ENCODE measurements at regions not wholly inside any gene's neighbourhood (a gene's known extent, or its start where the extent isn't known, plus 50 kb on each side); places are given as distances from the start of the nearest gene placed in this dataset.
"Not testable (repeated sequence)": the region's sequence is repeated elsewhere in the genome, so short reads cannot be mapped to it uniquely, and the experiment has no call there.

- no peaks in the 10 kb centered on the region for H3K27me3 Mint-ChIP-seq (ENCODE audit: low read depth)
- H3K27ac Mint-ChIP-seq, result no peak overlapping the region
- DNase-seq (ENCODE audit: low spot score), result no peak
- H3K9me3 Mint-ChIP-seq, result no peaks in the 10 kb centered on the region
- no peaks in the 10 kb centered on the region for H3K36me3 Mint-ChIP-seq (ENCODE audit: low read depth)
- no peaks in the 10 kb centered on the region for H3K4me1 Mint-ChIP-seq (ENCODE audit: low read depth)
- H3K4me3 Mint-ChIP-seq, result no peak overlapping the region
Measured at GRCh38 chr16:26970292-26970691, 96.4 kb upstream of the C16orf82 start.

GRCh38 chr16:26976873-26977272 is 89.9 kb upstream of the C16orf82 start:
- Mint-ChIP-seq H3K9me3 (no peaks in the 10 kb centered on the region), H3K27ac (no peak overlapping the region), H3K36me3 (ENCODE audit: low read depth) (no peaks in the 10 kb centered on the region), H3K4me1 (ENCODE audit: low read depth) (no peaks in the 10 kb centered on the region), H3K27me3 (ENCODE audit: low read depth) (no peaks in the 10 kb centered on the region), H3K4me3 (no peak overlapping the region)
- no peak for DNase-seq (ENCODE audit: low spot score)

GRCh38 chr16:26981266-26981938 is 85.3 kb upstream of the C16orf82 start:
- H3K27me3 Mint-ChIP-seq (ENCODE audit: low read depth), result peaks cover 2% of the 10 kb centered on the region
- H3K36me3 Mint-ChIP-seq (ENCODE audit: low read depth), result no peaks in the 10 kb centered on the region
- H3K9me3 Mint-ChIP-seq, result no peaks in the 10 kb centered on the region
- H3K4me3 Mint-ChIP-seq, result no peak overlapping the region
- no peaks in the 10 kb centered on the region for H3K4me1 Mint-ChIP-seq (ENCODE audit: low read depth)
- DNase-seq (ENCODE audit: low spot score), result no peak
- H3K27ac Mint-ChIP-seq, result no peak overlapping the region

- Mint-ChIP-seq H3K9me3 (no peaks in the 10 kb centered on the region), H3K4me3 (no peak overlapping the region), H3K36me3 (ENCODE audit: low read depth) (no peaks in the 10 kb centered on the region), H3K27ac (no peak overlapping the region), H3K4me1 (ENCODE audit: low read depth) (no peaks in the 10 kb centered on the region), H3K27me3 (ENCODE audit: low read depth) (peaks cover 2% of the 10 kb centered on the region)
- no peak for DNase-seq (ENCODE audit: low spot score)
Measured at GRCh38 chr16:26982422-26982821, 84.3 kb upstream of the C16orf82 start.

- H3K27ac Mint-ChIP-seq, result no peak overlapping the region
- DNase-seq (ENCODE audit: low spot score), result no peak
- peaks cover 2% of the 10 kb centered on the region for H3K27me3 Mint-ChIP-seq (ENCODE audit: low read depth)
- H3K4me1 Mint-ChIP-seq (ENCODE audit: low read depth), result no peaks in the 10 kb centered on the region
- no peak overlapping the region for H3K4me3 Mint-ChIP-seq
- no peaks in the 10 kb centered on the region for H3K9me3 Mint-ChIP-seq
- H3K36me3 Mint-ChIP-seq (ENCODE audit: low read depth), result no peaks in the 10 kb centered on the region
Measured at GRCh38 chr16:26983426-26983825, 83.3 kb upstream of the C16orf82 start.

- Mint-ChIP-seq H3K36me3 (ENCODE audit: low read depth) (no peaks in the 10 kb centered on the region), H3K27ac (no peak overlapping the region), H3K27me3 (ENCODE audit: low read depth) (peaks cover 2% of the 10 kb centered on the region), H3K4me3 (no peak overlapping the region), H3K4me1 (ENCODE audit: low read depth) (no peaks in the 10 kb centered on the region), H3K9me3 (no peaks in the 10 kb centered on the region)
- no peak for DNase-seq (ENCODE audit: low spot score)
Measured at GRCh38 chr16:26985100-26986065, 81.3 kb upstream of the C16orf82 start.

GRCh38 chr16:26987597-26988010 is 79.1 kb upstream of the C16orf82 start:
- no peak for DNase-seq (ENCODE audit: low spot score)
- H3K4me1 Mint-ChIP-seq (ENCODE audit: low read depth), result no peaks in the 10 kb centered on the region
- peaks cover 2% of the 10 kb centered on the region for H3K27me3 Mint-ChIP-seq (ENCODE audit: low read depth)
- H3K9me3 Mint-ChIP-seq, result no peaks in the 10 kb centered on the region
- no peak overlapping the region for H3K27ac Mint-ChIP-seq
- no peak overlapping the region for H3K4me3 Mint-ChIP-seq
- H3K36me3 Mint-ChIP-seq (ENCODE audit: low read depth), result no peaks in the 10 kb centered on the region

GRCh38 chr16:26988186-26988585 is 78.5 kb upstream of the C16orf82 start:
- DNase-seq (ENCODE audit: low spot score), result no peak
- Mint-ChIP-seq H3K27ac (no peak overlapping the region), H3K36me3 (ENCODE audit: low read depth) (no peaks in the 10 kb centered on the region), H3K9me3 (no peaks in the 10 kb centered on the region), H3K27me3 (ENCODE audit: low read depth) (peaks cover 2% of the 10 kb centered on the region), H3K4me1 (ENCODE audit: low read depth) (no peaks in the 10 kb centered on the region), H3K4me3 (no peak overlapping the region)

GRCh38 chr16:26990384-26991120 is 76.2 kb upstream of the C16orf82 start:
- not testable (repeated sequence) for H3K27me3 Mint-ChIP-seq (ENCODE audit: low read depth); H3K27ac Mint-ChIP-seq; H3K4me1 Mint-ChIP-seq (ENCODE audit: low read depth); H3K9me3 Mint-ChIP-seq; DNase-seq (ENCODE audit: low spot score); H3K4me3 Mint-ChIP-seq; H3K36me3 Mint-ChIP-seq (ENCODE audit: low read depth)

- Mint-ChIP-seq H3K27me3 (ENCODE audit: low read depth) (no peaks in the 10 kb centered on the region), H3K4me1 (ENCODE audit: low read depth) (no peaks in the 10 kb centered on the region), H3K36me3 (ENCODE audit: low read depth) (no peaks in the 10 kb centered on the region), H3K4me3 (no peak overlapping the region), H3K27ac (no peak overlapping the region), H3K9me3 (no peaks in the 10 kb centered on the region)
- DNase-seq (ENCODE audit: low spot score), result no peak
Measured at GRCh38 chr16:26992666-26993349, 73.9 kb upstream of the C16orf82 start.

GRCh38 chr16:26993511-26993910 is 73.2 kb upstream of the C16orf82 start:
- Mint-ChIP-seq H3K4me1 (ENCODE audit: low read depth) (no peaks in the 10 kb centered on the region), H3K36me3 (ENCODE audit: low read depth) (no peaks in the 10 kb centered on the region), H3K4me3 (no peak overlapping the region), H3K27me3 (ENCODE audit: low read depth) (no peaks in the 10 kb centered on the region), H3K27ac (no peak overlapping the region), H3K9me3 (no peaks in the 10 kb centered on the region)
- DNase-seq (ENCODE audit: low spot score), result no peak

- H3K4me3 Mint-ChIP-seq, result no peak overlapping the region
- DNase-seq (ENCODE audit: low spot score), result no peak
Measured at GRCh38 chr16:26993963-26994362, 72.8 kb upstream of the C16orf82 start.

GRCh38 chr16:26995522-26995921 is 71.2 kb upstream of the C16orf82 start:
- Mint-ChIP-seq H3K27ac (no peak overlapping the region), H3K4me1 (ENCODE audit: low read depth) (no peaks in the 10 kb centered on the region), H3K4me3 (no peak overlapping the region), H3K9me3 (no peaks in the 10 kb centered on the region), H3K36me3 (ENCODE audit: low read depth) (no peaks in the 10 kb centered on the region), H3K27me3 (ENCODE audit: low read depth) (no peaks in the 10 kb centered on the region)
- DNase-seq (ENCODE audit: low spot score), result no peak

More at GRCh38 chr16:26993963-26994362, 72.8 kb upstream of the C16orf82 start:
- Mint-ChIP-seq H3K27ac (no peak overlapping the region), H3K9me3 (no peaks in the 10 kb centered on the region), H3K36me3 (ENCODE audit: low read depth) (no peaks in the 10 kb centered on the region), H3K27me3 (ENCODE audit: low read depth) (no peaks in the 10 kb centered on the region), H3K4me1 (ENCODE audit: low read depth) (no peaks in the 10 kb centered on the region)

Measured in T-helper 2 cell treated with Interferon-gamma antibody and Interleukin-4, amounts not matched to agents 5 μg/mL and 100 μg/mL, for 36 hours (primary cell).